ENCODE measurements at regions not wholly inside any gene's neighbourhood (a gene's known extent, or its start where the extent isn't known, plus 50 kb on each side); places are given as distances from the start of the nearest gene placed in this dataset.

DNA sequence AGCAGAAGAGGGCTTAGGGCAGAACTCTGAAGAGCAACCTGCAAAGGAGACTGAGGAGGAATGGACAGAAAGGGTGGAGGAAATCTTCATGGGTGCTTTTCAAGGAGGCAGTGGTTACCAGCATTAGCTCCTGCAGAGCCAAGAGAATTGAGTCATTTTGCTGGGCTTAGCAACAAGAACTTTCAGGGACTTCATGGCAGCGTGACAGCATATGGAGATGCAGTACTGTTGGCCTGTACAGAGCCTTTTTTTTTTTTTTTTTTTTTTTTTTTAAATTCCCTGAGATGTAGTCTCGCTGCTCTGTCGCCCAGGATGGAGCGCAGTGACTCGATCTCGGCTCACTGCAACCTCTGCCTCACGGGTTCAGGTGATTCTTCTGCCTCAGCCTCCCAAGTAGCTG, 296.0 kb upstream of the DMRT1 start:
- intact Hi-C loops (cut with micrococcal nuclease; ENCODE audit: unreplicated experiment) (no loop called here), in situ Hi-C loops (cut with MboI) (no loop called here)
- Histone ChIP-seq H3K9me3 (replicated peaks; ENCODE audit: control insufficient read depth, insufficient read depth, low read length) (no peaks in the 10 kb centered on the region), H3K79me2 (ENCODE audit: control insufficient read depth, insufficient read depth, low read length) (no peaks in the 10 kb centered on the region), H3K4me3 (no peak overlapping the region), H3K4me1 (ENCODE audit: control insufficient read depth, insufficient read depth, low read length) (no peaks in the 10 kb centered on the region), H3K27ac (ENCODE audit: control insufficient read depth, insufficient read depth) (no peak overlapping the region), H3K27me3 (replicated peaks in 1 of 2; ENCODE audit: control insufficient read depth in 2 of 2, insufficient read depth in 2 of 2, low read length in 1 of 2) (no peaks in the 10 kb centered on the region; a peak in 1 of 4 replicates), H3K4me2 (ENCODE audit: control insufficient read depth, insufficient read depth) (no peak overlapping the region), H2AFZ (ENCODE audit: control insufficient read depth, low read depth, low read length) (no peak overlapping the region), H4K20me1 (ENCODE audit: control insufficient read depth, insufficient read depth) (no peaks in the 10 kb centered on the region), H3K36me3 (ENCODE audit: control insufficient read depth in 2 of 2, insufficient read depth in 2 of 2, low read length in 1 of 2) (no peaks in the 10 kb centered on the region), H3K9ac (ENCODE audit: control insufficient read depth, insufficient read depth, low read length) (no peak overlapping the region)
- ChIA-PET RAD21 (ENCODE audit: unreplicated experiment) (no interaction called here), POLR2A (no interaction called here), SMC1A (ENCODE audit: uncharacterized antibody, unreplicated experiment) (no interaction called here), CTCF (no interaction called here)
- ATAC-seq (no peak), FAIRE-seq (no peak), DNase-seq (ENCODE audit: low read depth, low spot score) (no peak)
- TF ChIP-seq MEF2B (IDR thresholded peaks at IDR 0.05; ENCODE audit: partially characterized antibody, poor library complexity, severe bottlenecking) (no peak), POLR2AphosphoS5 (IDR thresholded peaks at IDR 0.05; ENCODE audit: low read length) (no peak)
- no TSS peak for BruUV-seq (replicated peaks)
- 39% methylated on average over 7 of the region's 7 CpGs for WGBS (ENCODE audit: insufficient coverage, insufficient replicate concordance, low lambda C conversion rate, missing lambda C conversion rate)

DNA sequence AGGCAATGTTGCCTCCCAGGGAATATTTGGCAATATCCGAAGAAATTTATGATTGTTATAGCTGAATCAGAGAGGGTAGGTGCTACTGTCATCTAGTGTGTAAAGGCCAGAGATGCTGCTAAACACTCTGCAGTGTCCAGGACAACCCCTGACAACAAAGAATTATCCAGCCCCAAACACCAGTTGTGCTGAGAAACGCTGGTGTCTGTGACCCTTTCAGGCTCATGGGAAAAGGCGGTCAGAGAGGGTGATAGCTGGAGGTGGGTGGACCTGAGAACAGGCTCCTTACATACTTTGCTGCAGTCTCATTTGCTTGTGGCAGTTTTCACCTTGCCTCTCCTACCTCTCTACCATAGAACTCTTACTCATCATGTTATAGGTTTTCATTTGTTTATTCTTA, 295.3 kb upstream of the DMRT1 start:
- POLR2A ChIA-PET, result no interaction called here
- no peak for TF ChIP-seq HDGF (IDR thresholded peaks at IDR 0.05)
- TF ChIP-seq POLR2AphosphoS2 (IDR thresholded peaks at IDR 0.05; ENCODE audit: low read depth, low read length), result no peak
- TF ChIP-seq SUZ12 (IDR thresholded peaks at IDR 0.05; ENCODE audit: unreplicated experiment), result no peak
- TF ChIP-seq, protein P1, sequence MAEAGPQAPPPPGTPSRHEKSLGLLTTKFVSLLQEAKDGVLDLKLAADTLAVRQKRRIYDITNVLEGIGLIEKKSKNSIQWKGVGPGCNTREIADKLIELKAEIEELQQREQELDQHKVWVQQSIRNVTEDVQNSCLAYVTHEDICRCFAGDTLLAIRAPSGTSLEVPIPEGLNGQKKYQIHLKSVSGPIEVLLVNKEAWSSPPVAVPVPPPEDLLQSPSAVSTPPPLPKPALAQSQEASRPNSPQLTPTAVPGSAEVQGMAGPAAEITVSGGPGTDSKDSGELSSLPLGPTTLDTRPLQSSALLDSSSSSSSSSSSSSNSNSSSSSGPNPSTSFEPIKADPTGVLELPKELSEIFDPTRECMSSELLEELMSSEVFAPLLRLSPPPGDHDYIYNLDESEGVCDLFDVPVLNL (IDR thresholded peaks at IDR 0.05; ENCODE audit: low read depth, low read length), result no peak
- TF ChIP-seq TBL1XR1 (IDR thresholded peaks at IDR 0.05; ENCODE audit: low read depth, low read length), result no peak
- TF ChIP-seq ZNF622 (IDR thresholded peaks at IDR 0.05), result no peak
- no peak for TF ChIP-seq PAX5 (IDR thresholded peaks at IDR 0.05; ENCODE audit: borderline replicate concordance, low read depth, low read length)
- no peak for TF ChIP-seq ZSCAN29 (IDR thresholded peaks at IDR 0.05)
- no peak for TF ChIP-seq CHD4 (IDR thresholded peaks at IDR 0.05)
- Histone ChIP-seq H3K4me2 (ENCODE audit: control insufficient read depth, insufficient read depth) (no peak overlapping the region), H4K20me1 (ENCODE audit: control insufficient read depth, insufficient read depth) (no peaks in the 10 kb centered on the region), H3K27me3 (replicated peaks in 1 of 2; ENCODE audit: control insufficient read depth in 2 of 2, insufficient read depth in 2 of 2, low read length in 1 of 2) (no peaks in the 10 kb centered on the region; a peak in 1 of 4 replicates), H3K4me1 (ENCODE audit: control insufficient read depth, insufficient read depth, low read length) (no peaks in the 10 kb centered on the region), H3K36me3 (ENCODE audit: control insufficient read depth in 2 of 2, insufficient read depth in 2 of 2, low read length in 1 of 2) (no peaks in the 10 kb centered on the region), H3K4me3 (no peak overlapping the region), H3K79me2 (ENCODE audit: control insufficient read depth, insufficient read depth, low read length) (no peaks in the 10 kb centered on the region), H2AFZ (ENCODE audit: control insufficient read depth, low read depth, low read length) (no peak overlapping the region), H3K9me3 (replicated peaks; ENCODE audit: control insufficient read depth, insufficient read depth, low read length) (no peaks in the 10 kb centered on the region), H3K9ac (ENCODE audit: control insufficient read depth, insufficient read depth, low read length) (no peak overlapping the region), H3K27ac (ENCODE audit: control insufficient read depth, insufficient read depth) (no peak overlapping the region)
- SMC1A ChIA-PET (ENCODE audit: uncharacterized antibody, unreplicated experiment), result interaction anchor here (1.3 kb wide), 1 partner anchor 11 kb away, joined by 4 read pairs; no protein-coding TSS in a partner anchor
- intact Hi-C loops (cut with micrococcal nuclease; ENCODE audit: unreplicated experiment), result no loop called here
- no TSS peak for BruUV-seq (replicated peaks)
- RAD21 ChIA-PET (ENCODE audit: unreplicated experiment), result interaction anchor here (1.3 kb wide), 1 partner anchor 8 kb away, joined by 3 read pairs; no protein-coding TSS in a partner anchor
- in situ Hi-C loops (cut with MboI), result no loop called here
- FAIRE-seq, result no peak
- no peak for DNase-seq (ENCODE audit: low read depth, low spot score)
- 6% methylated on average over 3 of the region's 3 CpGs for WGBS (ENCODE audit: insufficient coverage, insufficient replicate concordance, low lambda C conversion rate, missing lambda C conversion rate)
- no peak for ATAC-seq
- CTCF ChIA-PET, result no interaction called here

Measured in GM12878 (cell line).